ENCODE measurements at regions not wholly inside any gene's neighbourhood (a gene's known extent, or its start where the extent isn't known, plus 50 kb on each side); places are given as distances from the start of the nearest gene placed in this dataset.

GRCh38 chr20:61045091-61045490, 207.0 kb upstream of the CDH4 start (continued):
- TF ChIP-seq SCRT2 (tag by site-specific recombination; IDR thresholded peaks at IDR 0.05) (no peak), ZNF623 (tag by site-specific recombination; IDR thresholded peaks at IDR 0.05) (no peak), ZNF184 (tag by site-specific recombination; IDR thresholded peaks at IDR 0.05) (no peak), KLF10 (tag by site-specific recombination; IDR thresholded peaks at IDR 0.05) (no peak), SP2 (tag by site-specific recombination; IDR thresholded peaks at IDR 0.05) (no peak), ZNF501 (tag by site-specific recombination; IDR thresholded peaks at IDR 0.05) (no peak), ZNF112 (tag by site-specific recombination; IDR thresholded peaks at IDR 0.05) (no peak)

- CTCF ChIA-PET = no interaction called here
- POLR2A ChIA-PET = no interaction called here
- Histone ChIP-seq H3K4me3 (ENCODE audit: low read depth, low read length) (no peak overlapping the region), H3K36me3 (ENCODE audit: control insufficient read depth in 2 of 2, insufficient read depth in 1 of 2, low read length in 2 of 2) (no peaks in the 10 kb centered on the region), H3K4me1 (ENCODE audit: control insufficient read depth, insufficient read depth, low read length) (no peaks in the 10 kb centered on the region), H3K9me3 (ENCODE audit: control insufficient read depth, insufficient read depth, low read depth, low read length) (no peaks in the 10 kb centered on the region), H3K27ac (ENCODE audit: extremely low read depth, low read depth, low read length) (no peak overlapping the region)
- TF ChIP-seq ZNF521 (tag by site-specific recombination; IDR thresholded peaks at IDR 0.05) = no peak
- no peak for TF ChIP-seq ZNF169 (tag by site-specific recombination; IDR thresholded peaks at IDR 0.05)
- TF ChIP-seq ZNF350 (tag by site-specific recombination; IDR thresholded peaks at IDR 0.05) = no peak
- no peak for TF ChIP-seq ZFP37 (tag by site-specific recombination; IDR thresholded peaks at IDR 0.05)
- no peak for TF ChIP-seq ZBTB20 (tag by site-specific recombination; IDR thresholded peaks at IDR 0.05)
- TF ChIP-seq ZNF366 (tag by site-specific recombination; conservative IDR thresholded peaks at IDR 0.05) = no peak
- TF ChIP-seq ZNF19 (tag by site-specific recombination; IDR thresholded peaks at IDR 0.05; ENCODE audit: low read depth) = no peak
- no peak for TF ChIP-seq ZNF10 (tag by site-specific recombination; IDR thresholded peaks at IDR 0.05)
- no peak for TF ChIP-seq ZNF785 (tag by site-specific recombination; IDR thresholded peaks at IDR 0.05)
Measured at GRCh38 chr20:61045876-61046585, 206.0 kb upstream of the CDH4 start.

- ChIA-PET POLR2A (no interaction called here), CTCF (no interaction called here)
- Histone ChIP-seq H3K9me3 (ENCODE audit: control insufficient read depth, insufficient read depth, low read depth, low read length) (no peaks in the 10 kb centered on the region), H3K4me3 (ENCODE audit: low read depth, low read length) (no peak overlapping the region), H3K36me3 (ENCODE audit: control insufficient read depth in 2 of 2, insufficient read depth in 1 of 2, low read length in 2 of 2) (no peaks in the 10 kb centered on the region), H3K4me1 (ENCODE audit: control insufficient read depth, insufficient read depth, low read length) (no peaks in the 10 kb centered on the region), H3K27ac (ENCODE audit: extremely low read depth, low read depth, low read length) (no peak overlapping the region)
- TF ChIP-seq, protein P1, sequence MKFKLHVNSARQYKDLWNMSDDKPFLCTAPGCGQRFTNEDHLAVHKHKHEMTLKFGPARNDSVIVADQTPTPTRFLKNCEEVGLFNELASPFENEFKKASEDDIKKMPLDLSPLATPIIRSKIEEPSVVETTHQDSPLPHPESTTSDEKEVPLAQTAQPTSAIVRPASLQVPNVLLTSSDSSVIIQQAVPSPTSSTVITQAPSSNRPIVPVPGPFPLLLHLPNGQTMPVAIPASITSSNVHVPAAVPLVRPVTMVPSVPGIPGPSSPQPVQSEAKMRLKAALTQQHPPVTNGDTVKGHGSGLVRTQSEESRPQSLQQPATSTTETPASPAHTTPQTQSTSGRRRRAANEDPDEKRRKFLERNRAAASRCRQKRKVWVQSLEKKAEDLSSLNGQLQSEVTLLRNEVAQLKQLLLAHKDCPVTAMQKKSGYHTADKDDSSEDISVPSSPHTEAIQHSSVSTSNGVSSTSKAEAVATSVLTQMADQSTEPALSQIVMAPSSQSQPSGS (tag by site-specific recombination; IDR thresholded peaks at IDR 0.05; ENCODE audit: low read depth) = no peak
- TF ChIP-seq, protein P2, sequence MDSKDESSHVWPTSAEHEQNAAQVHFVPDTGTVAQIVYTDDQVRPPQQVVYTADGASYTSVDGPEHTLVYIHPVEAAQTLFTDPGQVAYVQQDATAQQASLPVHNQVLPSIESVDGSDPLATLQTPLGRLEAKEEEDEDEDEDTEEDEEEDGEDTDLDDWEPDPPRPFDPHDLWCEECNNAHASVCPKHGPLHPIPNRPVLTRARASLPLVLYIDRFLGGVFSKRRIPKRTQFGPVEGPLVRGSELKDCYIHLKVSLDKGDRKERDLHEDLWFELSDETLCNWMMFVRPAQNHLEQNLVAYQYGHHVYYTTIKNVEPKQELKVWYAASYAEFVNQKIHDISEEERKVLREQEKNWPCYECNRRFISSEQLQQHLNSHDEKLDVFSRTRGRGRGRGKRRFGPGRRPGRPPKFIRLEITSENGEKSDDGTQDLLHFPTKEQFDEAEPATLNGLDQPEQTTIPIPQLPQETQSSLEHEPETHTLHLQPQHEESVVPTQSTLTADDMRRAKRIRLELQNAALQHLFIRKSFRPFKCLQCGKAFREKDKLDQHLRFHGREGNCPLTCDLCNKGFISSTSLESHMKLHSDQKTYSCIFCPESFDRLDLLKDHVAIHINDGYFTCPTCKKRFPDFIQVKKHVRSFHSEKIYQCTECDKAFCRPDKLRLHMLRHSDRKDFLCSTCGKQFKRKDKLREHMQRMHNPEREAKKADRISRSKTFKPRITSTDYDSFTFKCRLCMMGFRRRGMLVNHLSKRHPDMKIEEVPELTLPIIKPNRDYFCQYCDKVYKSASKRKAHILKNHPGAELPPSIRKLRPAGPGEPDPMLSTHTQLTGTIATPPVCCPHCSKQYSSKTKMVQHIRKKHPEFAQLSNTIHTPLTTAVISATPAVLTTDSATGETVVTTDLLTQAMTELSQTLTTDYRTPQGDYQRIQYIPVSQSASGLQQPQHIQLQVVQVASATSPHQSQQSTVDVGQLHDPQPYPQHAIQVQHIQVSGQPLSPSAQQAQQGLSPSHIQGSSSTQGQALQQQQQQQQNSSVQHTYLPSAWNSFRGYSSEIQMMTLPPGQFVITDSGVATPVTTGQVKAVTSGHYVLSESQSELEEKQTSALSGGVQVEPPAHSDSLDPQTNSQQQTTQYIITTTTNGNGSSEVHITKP (tag by site-specific recombination; IDR thresholded peaks at IDR 0.05) = no peak
- TF ChIP-seq KLF10 (tag by site-specific recombination; IDR thresholded peaks at IDR 0.05) (no peak), ZFP37 (tag by site-specific recombination; IDR thresholded peaks at IDR 0.05) (no peak), ZNF791 (tag by site-specific recombination; IDR thresholded peaks at IDR 0.05) (no peak), ZNF521 (tag by site-specific recombination; IDR thresholded peaks at IDR 0.05) (no peak), ZEB2 (tag by site-specific recombination; IDR thresholded peaks at IDR 0.05) (no peak), ZNF629 (tag by site-specific recombination; IDR thresholded peaks at IDR 0.05) (no peak)
- TF ChIP-seq, protein P3, sequence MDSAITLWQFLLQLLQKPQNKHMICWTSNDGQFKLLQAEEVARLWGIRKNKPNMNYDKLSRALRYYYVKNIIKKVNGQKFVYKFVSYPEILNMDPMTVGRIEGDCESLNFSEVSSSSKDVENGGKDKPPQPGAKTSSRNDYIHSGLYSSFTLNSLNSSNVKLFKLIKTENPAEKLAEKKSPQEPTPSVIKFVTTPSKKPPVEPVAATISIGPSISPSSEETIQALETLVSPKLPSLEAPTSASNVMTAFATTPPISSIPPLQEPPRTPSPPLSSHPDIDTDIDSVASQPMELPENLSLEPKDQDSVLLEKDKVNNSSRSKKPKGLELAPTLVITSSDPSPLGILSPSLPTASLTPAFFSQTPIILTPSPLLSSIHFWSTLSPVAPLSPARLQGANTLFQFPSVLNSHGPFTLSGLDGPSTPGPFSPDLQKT (IDR thresholded peaks at IDR 0.05; ENCODE audit: borderline replicate concordance, low read depth, low read length) = no peak
- TF ChIP-seq, protein P4, sequence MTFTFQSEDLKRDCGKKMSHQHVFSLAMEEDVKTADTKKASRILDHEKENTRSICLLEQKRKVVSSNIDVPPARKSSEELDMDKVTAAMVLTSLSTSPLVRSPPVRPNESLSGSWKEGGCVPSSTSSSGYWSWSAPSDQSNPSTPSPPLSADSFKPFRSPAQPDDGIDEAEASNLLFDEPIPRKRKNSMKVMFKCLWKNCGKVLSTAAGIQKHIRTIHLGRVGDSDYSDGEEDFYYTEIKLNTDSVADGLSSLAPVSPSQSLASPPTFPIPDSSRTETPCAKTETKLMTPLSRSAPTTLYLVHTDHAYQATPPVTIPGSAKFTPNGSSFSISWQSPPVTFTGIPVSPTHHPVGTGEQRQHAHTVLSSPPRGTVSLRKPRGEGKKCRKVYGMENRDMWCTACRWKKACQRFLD (tag by site-specific recombination; IDR thresholded peaks at IDR 0.05) = no peak
Measured at GRCh38 chr20:61046721-61047351, 205.2 kb upstream of the CDH4 start.

Measured in HEK293 (cell line).